ENCODE measurements at regions not wholly inside any gene's neighbourhood (a gene's known extent, or its start where the extent isn't known, plus 50 kb on each side); places are given as distances from the start of the nearest gene placed in this dataset.
"Not testable (repeated sequence)": the region's sequence is repeated elsewhere in the genome, so short reads cannot be mapped to it uniquely, and the experiment has no call there.

GRCh38 chr18:78436110-78436509 is 543.5 kb upstream of the SALL3 start:
- no peak overlapping the region for H3K4me3 Mint-ChIP-seq (ENCODE audit: low read depth)
- H3K36me3 Mint-ChIP-seq (ENCODE audit: insufficient read depth) = no peaks in the 10 kb centered on the region
- no peak overlapping the region for H3K27ac Mint-ChIP-seq

GRCh38 chr18:78438235-78438634 is 541.4 kb upstream of the SALL3 start:
- H3K4me3 Mint-ChIP-seq (ENCODE audit: low read depth); H3K4me1 Mint-ChIP-seq (ENCODE audit: low read depth); DNase-seq (ENCODE audit: low spot score, unreplicated experiment); H3K27me3 Mint-ChIP-seq; H3K9me3 Mint-ChIP-seq (ENCODE audit: low read depth); H3K36me3 Mint-ChIP-seq (ENCODE audit: insufficient read depth); H3K27ac Mint-ChIP-seq: not testable (repeated sequence)

More at GRCh38 chr18:78436110-78436509, 543.5 kb upstream of the SALL3 start:
- DNase-seq (ENCODE audit: low spot score, unreplicated experiment) = no peak
- H3K27me3 Mint-ChIP-seq = peaks cover 4% of the 10 kb centered on the region
- TF ChIP-seq CTCF (IDR thresholded peaks at IDR 0.05; ENCODE audit: unreplicated experiment) = no peak
- no peaks in the 10 kb centered on the region for H3K9me3 Mint-ChIP-seq (ENCODE audit: low read depth)
- H3K4me1 Mint-ChIP-seq (ENCODE audit: low read depth) = no peaks in the 10 kb centered on the region

GRCh38 chr18:78445880-78446279 is 533.7 kb upstream of the SALL3 start:
- Mint-ChIP-seq H3K9me3 (ENCODE audit: low read depth) (no peaks in the 10 kb centered on the region), H3K27ac (no peak overlapping the region), H3K4me1 (ENCODE audit: low read depth) (no peaks in the 10 kb centered on the region), H3K36me3 (ENCODE audit: insufficient read depth) (no peaks in the 10 kb centered on the region), H3K4me3 (ENCODE audit: low read depth) (no peak overlapping the region), H3K27me3 (no peaks in the 10 kb centered on the region)
- TF ChIP-seq CTCF (IDR thresholded peaks at IDR 0.05; ENCODE audit: unreplicated experiment) = no peak
- no peak for DNase-seq (ENCODE audit: low spot score, unreplicated experiment)

GRCh38 chr18:78447211-78447610 is 532.4 kb upstream of the SALL3 start:
- TF ChIP-seq CTCF (IDR thresholded peaks at IDR 0.05; ENCODE audit: unreplicated experiment) = no peak
- no peak for DNase-seq (ENCODE audit: low spot score, unreplicated experiment)

GRCh38 chr18:78448106-78448505 is 531.5 kb upstream of the SALL3 start:
- Mint-ChIP-seq H3K36me3 (ENCODE audit: insufficient read depth) (no peaks in the 10 kb centered on the region), H3K4me3 (ENCODE audit: low read depth) (no peak overlapping the region), H3K27ac (no peak overlapping the region)

More at GRCh38 chr18:78447211-78447610, 532.4 kb upstream of the SALL3 start:
- Mint-ChIP-seq H3K27me3 (no peaks in the 10 kb centered on the region), H3K9me3 (ENCODE audit: low read depth) (no peaks in the 10 kb centered on the region), H3K4me1 (ENCODE audit: low read depth) (no peaks in the 10 kb centered on the region), H3K36me3 (ENCODE audit: insufficient read depth) (no peaks in the 10 kb centered on the region), H3K27ac (no peak overlapping the region), H3K4me3 (ENCODE audit: low read depth) (no peak overlapping the region)

More at GRCh38 chr18:78448106-78448505, 531.5 kb upstream of the SALL3 start:
- no peak for DNase-seq (ENCODE audit: low spot score, unreplicated experiment)
- Mint-ChIP-seq H3K4me1 (ENCODE audit: low read depth) (no peaks in the 10 kb centered on the region), H3K27me3 (no peaks in the 10 kb centered on the region), H3K9me3 (ENCODE audit: low read depth) (no peaks in the 10 kb centered on the region)
- no peak for TF ChIP-seq CTCF (IDR thresholded peaks at IDR 0.05; ENCODE audit: unreplicated experiment)
